ENCODE measurements at regions not wholly inside any gene's neighbourhood (a gene's known extent, or its start where the extent isn't known, plus 50 kb on each side); places are given as distances from the start of the nearest gene placed in this dataset.

- no peak for TF ChIP-seq CTCF (IDR thresholded peaks at IDR 0.05; ENCODE audit: low read depth, low read length)
- no peak overlapping the region for H3K4me3 ChIP-seq (ENCODE audit: low read depth, low read length)
These were observed 137.8 kb upstream of the ZFHX3 start for GRCh38 chr16:73185737-73186136.

- H3K4me3 ChIP-seq (ENCODE audit: low read depth, low read length), result no peak overlapping the region
- TF ChIP-seq CTCF (IDR thresholded peaks at IDR 0.05; ENCODE audit: low read depth, low read length), result no peak
These were observed 135.7 kb upstream of the ZFHX3 start for GRCh38 chr16:73183611-73184092.

- H3K4me3 ChIP-seq (ENCODE audit: low read depth, low read length), result no peak overlapping the region
- TF ChIP-seq CTCF (IDR thresholded peaks at IDR 0.05; ENCODE audit: low read depth, low read length), result no peak
These were observed 131.9 kb upstream of the ZFHX3 start for GRCh38 chr16:73179705-73180331.

- TF ChIP-seq CTCF (IDR thresholded peaks at IDR 0.05; ENCODE audit: low read depth, low read length), result no peak
- no peak overlapping the region for H3K4me3 ChIP-seq (ENCODE audit: low read depth, low read length)
These were observed 129.9 kb upstream of the ZFHX3 start for GRCh38 chr16:73177729-73178295.

- no peak overlapping the region for H3K4me3 ChIP-seq (ENCODE audit: low read depth, low read length)
- peak; percentile 14; the same call in 1 of the 2 replicates for TF ChIP-seq CTCF (IDR thresholded peaks at IDR 0.05; ENCODE audit: low read depth, low read length)
These were observed 128.7 kb upstream of the ZFHX3 start for GRCh38 chr16:73176577-73177013.

GRCh38 chr16:73172973-73173709 lies 125.2 kb upstream of the ZFHX3 start:
- no peak overlapping the region for H3K4me3 ChIP-seq (ENCODE audit: low read depth, low read length)
- TF ChIP-seq CTCF (IDR thresholded peaks at IDR 0.05; ENCODE audit: low read depth, low read length), result no peak; the same call in 1 of the 2 replicates

All from WI38 (cell line).